DOHH2 (cell line): ENCODE measurements at regions not wholly inside any gene's neighbourhood (a gene's known extent, or its start where the extent isn't known, plus 50 kb on each side); places are given as distances from the start of the nearest gene placed in this dataset.

Experiments
- H3F3A ChIP-seq: fragments of 200-600 bp; sonication (generic), shearing (Covaris generic); 2 replicates; pipeline ENCODE4 v1.6.0; 2016; ENCODE audit warnings: antibody characterized with exemption, mild to moderate bottlenecking; ENCODE audit not compliant: control insufficient read depth, insufficient read depth
- H3K27ac ChIP-seq: fragments of 200-600 bp; sonication (generic); 2 replicates; pipeline ENCODE4 v1.5.1; 2014; ENCODE audit warnings: low read depth, mild to moderate bottlenecking, low read length, moderate library complexity
- H3K27me3 ChIP-seq: fragments of 200-600 bp; sonication (generic); 2 replicates; pipeline ENCODE4 v1.6.1; 2014; ENCODE audit warnings: mild to moderate bottlenecking, low read length, mixed read lengths; ENCODE audit not compliant: control insufficient read depth
- H3K36me3 ChIP-seq: fragments of 200-600 bp; sonication (generic); 2 replicates; pipeline ENCODE4 v1.6.1; 2014; ENCODE audit warnings: mild to moderate bottlenecking, low read length, moderate library complexity, mixed read lengths; ENCODE audit not compliant: control insufficient read depth
- H3K4me1 ChIP-seq: fragments of 200-600 bp; sonication (generic); 2 replicates; pipeline ENCODE4 v1.6.1; 2014; ENCODE audit warnings: mild to moderate bottlenecking, low read length, mixed read lengths; ENCODE audit not compliant: control insufficient read depth
- H3K4me2 ChIP-seq: fragments of 200-600 bp; sonication (generic); 2 replicates; pipeline ENCODE4 v1.6.0; 2014; ENCODE audit warnings: mild to moderate bottlenecking, low read length, moderate library complexity
- H3K4me3 ChIP-seq: fragments of 200-600 bp; sonication (generic); 2 replicates; pipeline ENCODE4 v1.5.1; 2014; ENCODE audit warnings: mild to moderate bottlenecking, low read length, mixed read lengths
- H3K79me2 ChIP-seq: fragments of 200-600 bp; sonication (generic); 2 replicates; pipeline ENCODE4 v1.6.1; 2014; ENCODE audit warnings: mild to moderate bottlenecking, low read length, mixed read lengths; ENCODE audit not compliant: control insufficient read depth
- H3K9me2 ChIP-seq: fragments of 200-600 bp; sonication (generic); replicated peaks from 2 replicates; pipeline ENCODE4 v1.6.1; 2014; ENCODE audit warnings: mild to moderate bottlenecking, low read length, mixed read lengths; ENCODE audit not compliant: control insufficient read depth
- H3K9me3 ChIP-seq: fragments of 200-600 bp; sonication (generic); 2 replicates; pipeline ENCODE4 v1.6.1; 2014; ENCODE audit warnings: antibody characterized with exemption, low read length, mixed read lengths; ENCODE audit not compliant: control insufficient read depth, insufficient read depth
- H4K20me1 ChIP-seq: fragments of 200-600 bp; sonication (generic); 2 replicates; pipeline ENCODE4 v1.6.0; 2014; ENCODE audit warnings: low read depth, mild to moderate bottlenecking, antibody characterized with exemption, low read length, moderate library complexity; ENCODE audit not compliant: control insufficient read depth, insufficient read depth
- CTCF ChIP-seq: fragments of 200-600 bp; sonication (generic); IDR thresholded peaks from one replicate; pipeline ENCODE4 v1.5.1; 2014; ENCODE audit warnings: antibody characterized with exemption, mild to moderate bottlenecking, low read depth, low read length; ENCODE audit not compliant: poor library complexity, severe bottlenecking
- EZH2phosphoT487 ChIP-seq: fragments of 200-600 bp; sonication (generic); IDR thresholded peaks from 2 replicates; pipeline ENCODE4 v1.6.1; 2017; ENCODE audit warnings: borderline replicate concordance, mild to moderate bottlenecking, antibody characterized with exemption, low read length, moderate library complexity, mixed read lengths

DNA sequence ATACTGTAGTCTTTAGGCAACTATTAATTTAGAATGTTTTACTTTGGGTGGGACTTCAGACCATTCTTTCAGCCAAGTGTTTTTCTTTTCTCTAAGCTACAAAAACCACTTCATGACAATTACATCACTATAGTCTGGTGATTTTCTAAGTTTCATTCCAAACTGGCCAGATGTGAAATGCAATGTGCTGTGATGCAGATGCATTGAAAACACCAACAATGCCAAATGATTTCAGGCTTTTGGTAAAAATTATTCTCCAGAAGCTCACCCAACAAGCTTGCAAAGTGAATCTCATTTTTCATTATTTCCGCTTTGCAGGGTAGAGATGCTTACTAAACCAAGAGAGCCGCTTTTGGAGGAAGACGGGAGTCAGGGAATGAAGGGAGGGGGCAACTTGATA, 118.4 kb upstream of the ANK3 start:
- H3K9me2 ChIP-seq: no peaks in the 10 kb centered on the region
- H4K20me1 ChIP-seq: no peaks in the 10 kb centered on the region
- peaks cover 11% of the 10 kb centered on the region for H3K4me1 ChIP-seq
- H3K4me3 ChIP-seq: no peak overlapping the region
- no peaks in the 10 kb centered on the region for H3K79me2 ChIP-seq
- H3K4me2 ChIP-seq: no peak overlapping the region
- H3K27me3 ChIP-seq: 0 out of 2 replicates have a peak, but pooled peaks cover 3% of the 10 kb centered on the region
- no peaks in the 10 kb centered on the region for H3F3A ChIP-seq
- no peaks in the 10 kb centered on the region for H3K36me3 ChIP-seq
- no peak overlapping the region for H3K27ac ChIP-seq
- TF ChIP-seq CTCF (no peak), EZH2phosphoT487 (no peak)
- no peaks in the 10 kb centered on the region for H3K9me3 ChIP-seq

GRCh38 chr10:60502621-60503020, 112.9 kb upstream of the ANK3 start:
- Histone ChIP-seq H3K4me2 (no peak overlapping the region), H3K79me2 (no peaks in the 10 kb centered on the region), H3K4me1 (peaks cover 11% of the 10 kb centered on the region), H3K27me3 (0 out of 2 replicates have a peak, but pooled peaks cover 4% of the 10 kb centered on the region), H4K20me1 (no peaks in the 10 kb centered on the region), H3K4me3 (no peak overlapping the region), H3K9me3 (no peaks in the 10 kb centered on the region), H3K9me2 (no peaks in the 10 kb centered on the region), H3K27ac (no peak overlapping the region), H3F3A (no peaks in the 10 kb centered on the region), H3K36me3 (no peaks in the 10 kb centered on the region)
- TF ChIP-seq CTCF (no peak), EZH2phosphoT487 (no peak)

- TF ChIP-seq CTCF: no peak
- TF ChIP-seq EZH2phosphoT487: no peak
- H3K79me2 ChIP-seq: no peaks in the 10 kb centered on the region
These were observed 109.3 kb upstream of the ANK3 start for GRCh38 chr10:60498985-60499384.

DNA sequence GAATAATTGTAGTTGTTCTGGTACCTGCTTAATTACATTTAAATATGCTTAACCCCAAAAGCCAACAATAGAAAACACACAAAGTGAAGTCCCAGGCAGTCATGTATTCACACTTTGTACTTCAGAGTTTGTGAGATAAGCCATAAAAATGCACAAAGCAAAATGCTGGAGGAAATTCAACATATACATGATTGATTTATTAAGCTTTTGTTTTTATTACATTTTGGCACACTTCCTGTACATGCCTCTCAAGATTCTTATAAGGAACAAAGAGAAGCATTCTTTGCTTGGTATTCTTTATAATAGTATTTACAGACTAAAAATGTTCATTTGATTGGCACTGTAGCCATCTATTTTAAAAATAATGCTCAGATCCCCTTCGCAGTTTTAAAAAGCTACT, 107.7 kb upstream of the ANK3 start:
- no peaks in the 10 kb centered on the region for H3K9me3 ChIP-seq
- no peak overlapping the region for H3K4me3 ChIP-seq

More at GRCh38 chr10:60498985-60499384, 109.3 kb upstream of the ANK3 start:
- H3K4me1 ChIP-seq: no peaks in the 10 kb centered on the region
- H3K27me3 ChIP-seq: peaks cover 6% of the 10 kb centered on the region; the same call in 1 of the 2 replicates
- H3K4me2 ChIP-seq: no peak overlapping the region
- no peaks in the 10 kb centered on the region for H4K20me1 ChIP-seq
- H3K27ac ChIP-seq: no peak overlapping the region
- H3K9me3 ChIP-seq: no peaks in the 10 kb centered on the region
- no peaks in the 10 kb centered on the region for H3K36me3 ChIP-seq
- no peaks in the 10 kb centered on the region for H3F3A ChIP-seq
- H3K4me3 ChIP-seq: no peak overlapping the region
- H3K9me2 ChIP-seq: no peaks in the 10 kb centered on the region

More for the DNA sequence above, 107.7 kb upstream of the ANK3 start:
- Histone ChIP-seq H3K27ac (no peak overlapping the region), H3K9me2 (no peaks in the 10 kb centered on the region), H3K36me3 (no peaks in the 10 kb centered on the region), H3F3A (no peaks in the 10 kb centered on the region), H3K4me1 (no peaks in the 10 kb centered on the region), H3K79me2 (no peaks in the 10 kb centered on the region), H4K20me1 (no peaks in the 10 kb centered on the region), H3K4me2 (no peak overlapping the region), H3K27me3 (peaks cover 6% of the 10 kb centered on the region; the same call in 1 of the 2 replicates)
- no peak for TF ChIP-seq EZH2phosphoT487
- TF ChIP-seq CTCF: no peak
